ENCODE measurements at regions not wholly inside any gene's neighbourhood (a gene's known extent, or its start where the extent isn't known, plus 50 kb on each side); places are given as distances from the start of the nearest gene placed in this dataset.

DNA sequence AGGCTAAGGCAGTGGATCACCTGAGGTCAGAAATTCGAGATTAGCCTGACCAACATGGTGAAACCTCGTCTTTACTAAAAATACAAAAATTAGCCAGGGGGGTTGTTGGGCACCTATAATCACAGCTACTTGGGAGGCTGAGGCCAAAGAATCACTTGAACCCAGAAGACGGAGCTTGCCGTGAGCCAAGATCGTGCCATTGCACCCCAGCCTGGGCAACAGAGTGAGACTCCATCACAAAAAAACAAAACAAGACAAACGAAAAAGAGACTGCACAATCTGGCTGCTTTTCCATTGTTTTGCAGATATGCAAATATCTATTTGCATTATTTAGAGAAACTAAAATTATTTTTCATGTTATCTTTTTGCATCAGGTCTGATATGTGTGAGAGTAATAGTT is 83.6 kb downstream of the ZNF486 start:
- TF ChIP-seq, protein P1, sequence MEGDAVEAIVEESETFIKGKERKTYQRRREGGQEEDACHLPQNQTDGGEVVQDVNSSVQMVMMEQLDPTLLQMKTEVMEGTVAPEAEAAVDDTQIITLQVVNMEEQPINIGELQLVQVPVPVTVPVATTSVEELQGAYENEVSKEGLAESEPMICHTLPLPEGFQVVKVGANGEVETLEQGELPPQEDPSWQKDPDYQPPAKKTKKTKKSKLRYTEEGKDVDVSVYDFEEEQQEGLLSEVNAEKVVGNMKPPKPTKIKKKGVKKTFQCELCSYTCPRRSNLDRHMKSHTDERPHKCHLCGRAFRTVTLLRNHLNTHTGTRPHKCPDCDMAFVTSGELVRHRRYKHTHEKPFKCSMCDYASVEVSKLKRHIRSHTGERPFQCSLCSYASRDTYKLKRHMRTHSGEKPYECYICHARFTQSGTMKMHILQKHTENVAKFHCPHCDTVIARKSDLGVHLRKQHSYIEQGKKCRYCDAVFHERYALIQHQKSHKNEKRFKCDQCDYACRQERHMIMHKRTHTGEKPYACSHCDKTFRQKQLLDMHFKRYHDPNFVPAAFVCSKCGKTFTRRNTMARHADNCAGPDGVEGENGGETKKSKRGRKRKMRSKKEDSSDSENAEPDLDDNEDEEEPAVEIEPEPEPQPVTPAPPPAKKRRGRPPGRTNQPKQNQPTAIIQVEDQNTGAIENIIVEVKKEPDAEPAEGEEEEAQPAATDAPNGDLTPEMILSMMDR (IDR thresholded peaks at IDR 0.05; ENCODE audit: extremely low read depth, missing control alignments), result no peak
- DNase-seq (ENCODE audit: low spot score), result no peak

DNA sequence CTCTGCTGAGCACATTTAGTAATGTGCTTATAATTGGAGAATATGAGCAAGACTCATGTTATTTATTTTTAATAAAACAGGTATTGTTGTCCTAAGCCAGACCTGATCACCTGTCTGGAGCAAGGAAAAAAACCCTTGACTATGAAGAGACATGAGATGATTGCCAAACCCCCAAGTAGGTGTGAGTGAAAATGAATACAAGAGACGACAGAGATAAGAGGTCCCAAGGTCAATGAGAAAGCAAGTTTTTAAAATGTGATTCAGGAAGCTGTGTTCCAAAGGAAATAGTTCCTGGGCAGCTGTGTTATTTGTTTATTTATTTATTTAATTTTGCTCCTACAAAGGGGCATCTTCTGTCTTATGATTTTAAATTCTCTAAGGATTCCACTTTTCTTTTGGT is 83.1 kb downstream of the ZNF486 start:
- DNase-seq (ENCODE audit: low spot score), result no peak
- TF ChIP-seq, protein P1 (IDR thresholded peaks at IDR 0.05; ENCODE audit: extremely low read depth, missing control alignments), result no peak
